GM23338 (cell line): ENCODE measurements at regions not wholly inside any gene's neighbourhood (a gene's known extent, or its start where the extent isn't known, plus 50 kb on each side); places are given as distances from the start of the nearest gene placed in this dataset.

ENCODE experiments used
- ATAC-seq: fragments of 200-7000 bp; cut with Tn5 transposase; 3 replicates; pipeline ENCODE4 v1.9.1; 2020
- DNase-seq: peaks from one replicate; pipeline ENCODE4 v3.0.0-alpha.2; 2015; ENCODE audit warnings: low spot score
- H2AFZ ChIP-seq: fragments of 200-600 bp; sonication (generic); 2 replicates; pipeline ENCODE4 v1.8.0; 2016; ENCODE audit warnings: antibody characterized with exemption, mild to moderate bottlenecking, moderate library complexity
- H3F3A ChIP-seq: fragments of 200-600 bp; sonication (generic); replicated peaks from 2 replicates; pipeline ENCODE4 v1.8.0; 2017; ENCODE audit warnings: antibody characterized with exemption, mixed run types, low read depth
- H3K27ac ChIP-seq: fragments of 200-600 bp; sonication (generic); 2 replicates; pipeline ENCODE4 v1.6.1; 2016; ENCODE audit warnings: low read depth
- H3K27me3 ChIP-seq: fragments of 200-600 bp; sonication (generic); 2 replicates; pipeline ENCODE4 v1.8.0; 2016; ENCODE audit warnings: mild to moderate bottlenecking, mixed run types, moderate library complexity; ENCODE audit not compliant: insufficient read depth
- H3K36me3 ChIP-seq: fragments of 200-600 bp; sonication (generic); 2 replicates; pipeline ENCODE4 v1.8.0; 2016; ENCODE audit warnings: mild to moderate bottlenecking; ENCODE audit not compliant: insufficient read depth
- H3K4me1 ChIP-seq: fragments of 200-600 bp; sonication (generic); 2 replicates; pipeline ENCODE4 v1.8.0; 2016; ENCODE audit warnings: mild to moderate bottlenecking, moderate library complexity; ENCODE audit not compliant: insufficient read depth
- H3K4me2 ChIP-seq: fragments of 200-600 bp; sonication (generic); 2 replicates; pipeline ENCODE4 v1.7.1; 2017; ENCODE audit warnings: mixed run types
- H3K4me3 ChIP-seq: fragments of 200-600 bp; sonication (generic); 2 replicates; pipeline ENCODE4 v1.6.1; 2016; ENCODE audit warnings: mixed run types
- H3K79me2 ChIP-seq: fragments of 200-600 bp; sonication (generic); replicated peaks from 2 replicates; pipeline ENCODE4 v1.8.0; 2017; ENCODE audit warnings: mild to moderate bottlenecking; ENCODE audit not compliant: insufficient read depth
- H3K9me2 ChIP-seq: fragments of 200-600 bp; sonication (generic); 2 replicates; pipeline ENCODE4 v1.8.0; 2017; ENCODE audit not compliant: insufficient read depth
- H4K20me1 ChIP-seq: fragments of 200-600 bp; sonication (generic); replicated peaks from 2 replicates; pipeline ENCODE4 v1.8.0; 2017; ENCODE audit warnings: mild to moderate bottlenecking; ENCODE audit not compliant: insufficient read depth
- H3K27ac Mint-ChIP-seq: 2 replicates; pipeline ENCODE4 v1.8.0; 2020; ENCODE audit warnings: inconsistent platforms, mild to moderate bottlenecking, moderate library complexity, mixed read lengths
- H3K27me3 Mint-ChIP-seq: 3 replicates; pipeline ENCODE4 v1.8.0; 2022; ENCODE audit warnings: low read depth, mild to moderate bottlenecking, moderate library complexity, mixed read lengths, inconsistent platforms; ENCODE audit not compliant: insufficient read depth, poor library complexity
- H3K36me3 Mint-ChIP-seq: 3 replicates; pipeline ENCODE4 v1.8.0; 2021; ENCODE audit warnings: low read depth, mild to moderate bottlenecking, inconsistent platforms, moderate library complexity, mixed read lengths
- H3K4me1 Mint-ChIP-seq: 3 replicates; pipeline ENCODE4 v1.8.0; 2020; ENCODE audit warnings: mild to moderate bottlenecking, inconsistent platforms, mixed read lengths
- H3K4me3 Mint-ChIP-seq: 3 replicates; pipeline ENCODE4 v1.8.0; 2021; ENCODE audit warnings: moderate library complexity, mild to moderate bottlenecking, inconsistent platforms, mixed read lengths
- H3K9me3 Mint-ChIP-seq: 3 replicates; pipeline ENCODE4 v1.8.0; 2020; ENCODE audit warnings: moderate library complexity, mild to moderate bottlenecking, inconsistent platforms, mixed read lengths
- EZH2 ChIP-seq: fragments of 200-600 bp; sonication (generic); IDR thresholded peaks from one replicate; pipeline ENCODE4 v1.8.0; 2017; ENCODE audit warnings: antibody characterized with exemption, mild to moderate bottlenecking, low read depth; ENCODE audit not compliant: unreplicated experiment
- EZH2phosphoT487 ChIP-seq: fragments of 200-600 bp; sonication (generic); IDR thresholded peaks from one replicate; pipeline ENCODE4 v1.8.1; 2018; ENCODE audit warnings: antibody characterized with exemption; ENCODE audit not compliant: unreplicated experiment
- POLR2AphosphoS5 ChIP-seq: IDR thresholded peaks from 2 replicates; pipeline ENCODE4 v1.6.1; 2016; ENCODE audit warnings: antibody characterized with exemption, low read depth
- ZNF114 ChIP-seq: fragments of 250-450 bp; sonication (Bioruptor Pico); IDR thresholded peaks from 2 replicates; pipeline ENCODE4 v1.5.0; 2020; ENCODE audit warnings: mild to moderate bottlenecking, moderate library complexity
- ZNF331 ChIP-seq: fragments of 250-450 bp; sonication (Bioruptor Pico); IDR thresholded peaks from 2 replicates; pipeline ENCODE4 v1.5.0; 2020; ENCODE audit warnings: low read depth, mild to moderate bottlenecking, moderate library complexity
- TF ChIP-seq, protein P1 (sequence below): fragments of 250-450 bp; sonication (Bioruptor Pico); IDR thresholded peaks from 2 replicates; pipeline ENCODE4 v1.5.0; 2020; ENCODE audit warnings: mild to moderate bottlenecking, moderate library complexity
- TF ChIP-seq, protein P2 (sequence below): IDR thresholded peaks from one replicate; pipeline ENCODE4 v1.6.1; 2018; ENCODE audit warnings: antibody characterized with exemption; ENCODE audit not compliant: unreplicated experiment

DNA sequence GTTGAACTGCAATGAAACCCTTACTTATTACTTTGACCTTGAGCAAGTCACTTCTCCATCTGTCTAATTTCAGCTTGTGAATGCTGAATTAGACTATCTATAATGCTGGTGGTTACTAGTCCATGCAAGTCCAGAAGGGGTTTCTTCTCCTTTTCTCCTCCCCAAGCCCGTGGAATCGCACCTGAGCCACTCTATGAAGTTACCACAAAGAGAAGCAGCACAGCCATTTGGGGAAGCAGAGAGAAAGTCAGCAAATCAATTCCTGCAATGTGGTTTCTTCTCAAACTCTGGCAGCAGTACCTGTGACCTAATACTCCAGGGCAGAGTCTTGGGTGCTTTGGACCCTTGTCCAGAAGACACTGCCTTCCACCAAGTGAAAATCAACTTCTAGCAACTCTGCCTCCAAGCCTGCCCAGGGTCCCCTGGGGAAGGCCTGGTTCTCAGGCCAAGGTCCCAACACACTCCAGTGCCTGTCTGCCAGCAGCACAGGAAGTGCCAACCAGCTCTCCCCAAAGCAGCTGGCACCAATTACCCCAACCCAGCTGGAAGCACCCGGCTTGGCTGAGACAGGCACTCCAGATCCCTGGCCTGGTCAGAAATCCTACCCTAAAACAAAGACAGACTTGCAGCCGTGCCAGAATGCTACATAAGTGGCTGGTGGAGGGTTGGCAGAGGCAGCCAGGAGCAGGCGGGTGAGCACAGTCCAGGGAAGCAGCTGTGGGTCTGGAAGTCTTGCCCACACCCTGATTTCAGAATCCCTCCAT lies 200.3 kb downstream of the LSM5 start (continued):
- TF ChIP-seq, protein P1, sequence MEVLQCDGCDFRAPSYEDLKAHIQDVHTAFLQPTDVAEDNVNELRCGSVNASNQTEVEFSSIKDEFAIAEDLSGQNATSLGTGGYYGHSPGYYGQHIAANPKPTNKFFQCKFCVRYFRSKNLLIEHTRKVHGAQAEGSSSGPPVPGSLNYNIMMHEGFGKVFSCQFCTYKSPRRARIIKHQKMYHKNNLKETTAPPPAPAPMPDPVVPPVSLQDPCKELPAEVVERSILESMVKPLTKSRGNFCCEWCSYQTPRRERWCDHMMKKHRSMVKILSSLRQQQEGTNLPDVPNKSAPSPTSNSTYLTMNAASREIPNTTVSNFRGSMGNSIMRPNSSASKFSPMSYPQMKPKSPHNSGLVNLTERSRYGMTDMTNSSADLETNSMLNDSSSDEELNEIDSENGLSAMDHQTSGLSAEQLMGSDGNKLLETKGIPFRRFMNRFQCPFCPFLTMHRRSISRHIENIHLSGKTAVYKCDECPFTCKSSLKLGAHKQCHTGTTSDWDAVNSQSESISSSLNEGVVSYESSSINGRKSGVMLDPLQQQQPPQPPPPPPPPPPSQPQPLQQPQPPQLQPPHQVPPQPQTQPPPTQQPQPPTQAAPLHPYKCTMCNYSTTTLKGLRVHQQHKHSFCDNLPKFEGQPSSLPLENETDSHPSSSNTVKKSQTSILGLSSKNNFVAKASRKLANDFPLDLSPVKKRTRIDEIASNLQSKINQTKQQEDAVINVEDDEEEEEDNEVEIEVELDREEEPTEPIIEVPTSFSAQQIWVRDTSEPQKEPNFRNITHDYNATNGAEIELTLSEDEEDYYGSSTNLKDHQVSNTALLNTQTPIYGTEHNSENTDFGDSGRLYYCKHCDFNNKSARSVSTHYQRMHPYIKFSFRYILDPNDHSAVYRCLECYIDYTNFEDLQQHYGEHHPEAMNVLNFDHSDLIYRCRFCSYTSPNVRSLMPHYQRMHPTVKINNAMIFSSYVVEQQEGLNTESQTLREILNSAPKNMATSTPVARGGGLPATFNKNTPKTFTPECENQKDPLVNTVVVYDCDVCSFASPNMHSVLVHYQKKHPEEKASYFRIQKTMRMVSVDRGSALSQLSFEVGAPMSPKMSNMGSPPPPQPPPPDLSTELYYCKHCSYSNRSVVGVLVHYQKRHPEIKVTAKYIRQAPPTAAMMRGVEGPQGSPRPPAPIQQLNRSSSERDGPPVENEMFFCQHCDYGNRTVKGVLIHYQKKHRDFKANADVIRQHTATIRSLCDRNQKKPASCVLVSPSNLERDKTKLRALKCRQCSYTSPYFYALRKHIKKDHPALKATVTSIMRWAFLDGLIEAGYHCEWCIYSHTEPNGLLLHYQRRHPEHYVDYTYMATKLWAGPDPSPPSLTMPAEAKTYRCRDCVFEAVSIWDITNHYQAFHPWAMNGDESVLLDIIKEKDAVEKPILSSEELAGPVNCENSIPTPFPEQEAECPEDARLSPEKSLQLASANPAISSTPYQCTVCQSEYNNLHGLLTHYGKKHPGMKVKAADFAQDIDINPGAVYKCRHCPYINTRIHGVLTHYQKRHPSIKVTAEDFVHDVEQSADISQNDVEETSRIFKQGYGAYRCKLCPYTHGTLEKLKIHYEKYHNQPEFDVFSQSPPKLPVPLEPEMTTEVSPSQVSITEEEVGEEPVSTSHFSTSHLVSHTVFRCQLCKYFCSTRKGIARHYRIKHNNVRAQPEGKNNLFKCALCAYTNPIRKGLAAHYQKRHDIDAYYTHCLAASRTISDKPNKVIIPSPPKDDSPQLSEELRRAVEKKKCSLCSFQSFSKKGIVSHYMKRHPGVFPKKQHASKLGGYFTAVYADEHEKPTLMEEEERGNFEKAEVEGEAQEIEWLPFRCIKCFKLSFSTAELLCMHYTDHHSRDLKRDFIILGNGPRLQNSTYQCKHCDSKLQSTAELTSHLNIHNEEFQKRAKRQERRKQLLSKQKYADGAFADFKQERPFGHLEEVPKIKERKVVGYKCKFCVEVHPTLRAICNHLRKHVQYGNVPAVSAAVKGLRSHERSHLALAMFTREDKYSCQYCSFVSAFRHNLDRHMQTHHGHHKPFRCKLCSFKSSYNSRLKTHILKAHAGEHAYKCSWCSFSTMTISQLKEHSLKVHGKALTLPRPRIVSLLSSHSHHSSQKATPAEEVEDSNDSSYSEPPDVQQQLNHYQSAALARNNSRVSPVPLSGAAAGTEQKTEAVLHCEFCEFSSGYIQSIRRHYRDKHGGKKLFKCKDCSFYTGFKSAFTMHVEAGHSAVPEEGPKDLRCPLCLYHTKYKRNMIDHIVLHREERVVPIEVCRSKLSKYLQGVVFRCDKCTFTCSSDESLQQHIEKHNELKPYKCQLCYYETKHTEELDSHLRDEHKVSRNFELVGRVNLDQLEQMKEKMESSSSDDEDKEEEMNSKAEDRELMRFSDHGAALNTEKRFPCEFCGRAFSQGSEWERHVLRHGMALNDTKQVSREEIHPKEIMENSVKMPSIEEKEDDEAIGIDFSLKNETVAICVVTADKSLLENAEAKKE (CRISPR knock-in tag) = no peak
- no peak for TF ChIP-seq EZH2phosphoT487
- no peak for TF ChIP-seq ZNF114 (CRISPR knock-in tag)
- TF ChIP-seq POLR2AphosphoS5 = no peak
- no peak for TF ChIP-seq ZNF331 (CRISPR knock-in tag)
- no peak for TF ChIP-seq EZH2

DNA sequence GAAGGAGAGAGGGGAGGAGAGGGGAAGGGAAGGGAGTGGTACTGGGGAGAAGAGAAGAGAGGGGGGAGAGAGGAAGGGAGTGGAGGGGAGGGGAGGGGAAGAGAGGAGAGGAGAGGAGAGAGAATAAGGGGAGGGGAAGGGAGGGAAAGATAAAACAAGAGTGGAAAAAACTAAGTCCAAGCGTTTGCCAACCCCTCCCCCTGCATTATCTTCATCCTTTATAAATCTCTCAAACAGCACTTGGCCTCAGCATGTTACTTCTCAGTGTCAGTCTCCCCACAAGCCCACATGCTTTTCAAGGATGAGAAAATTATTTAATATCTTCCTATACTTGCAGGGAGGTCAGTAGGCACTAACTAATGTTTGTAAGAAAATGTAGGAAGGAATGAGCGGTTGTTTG lies 204.5 kb downstream of the LSM5 start:
- Histone ChIP-seq H3K27me3 (no peaks in the 10 kb centered on the region), H3K79me2 (no peaks in the 10 kb centered on the region), H3K36me3 (no peaks in the 10 kb centered on the region), H3K4me1 (no peaks in the 10 kb centered on the region), H3K4me3 (no peak overlapping the region), H3K27ac (no peak overlapping the region), H3K4me2 (no peak overlapping the region), H4K20me1 (no peaks in the 10 kb centered on the region), H3K9me2 (no peaks in the 10 kb centered on the region), H2AFZ (no peak overlapping the region), H3F3A (no peaks in the 10 kb centered on the region)
- ATAC-seq = no peak
- peaks cover 3% of the 10 kb centered on the region; the same call in 1 of the 3 replicates for H3K4me1 Mint-ChIP-seq
- H3K9me3 Mint-ChIP-seq = no peaks in the 10 kb centered on the region
- no peaks in the 10 kb centered on the region for H3K36me3 Mint-ChIP-seq
- DNase-seq = no peak
- H3K27me3 Mint-ChIP-seq = peaks cover 4% of the 10 kb centered on the region
- TF ChIP-seq, protein P2, sequence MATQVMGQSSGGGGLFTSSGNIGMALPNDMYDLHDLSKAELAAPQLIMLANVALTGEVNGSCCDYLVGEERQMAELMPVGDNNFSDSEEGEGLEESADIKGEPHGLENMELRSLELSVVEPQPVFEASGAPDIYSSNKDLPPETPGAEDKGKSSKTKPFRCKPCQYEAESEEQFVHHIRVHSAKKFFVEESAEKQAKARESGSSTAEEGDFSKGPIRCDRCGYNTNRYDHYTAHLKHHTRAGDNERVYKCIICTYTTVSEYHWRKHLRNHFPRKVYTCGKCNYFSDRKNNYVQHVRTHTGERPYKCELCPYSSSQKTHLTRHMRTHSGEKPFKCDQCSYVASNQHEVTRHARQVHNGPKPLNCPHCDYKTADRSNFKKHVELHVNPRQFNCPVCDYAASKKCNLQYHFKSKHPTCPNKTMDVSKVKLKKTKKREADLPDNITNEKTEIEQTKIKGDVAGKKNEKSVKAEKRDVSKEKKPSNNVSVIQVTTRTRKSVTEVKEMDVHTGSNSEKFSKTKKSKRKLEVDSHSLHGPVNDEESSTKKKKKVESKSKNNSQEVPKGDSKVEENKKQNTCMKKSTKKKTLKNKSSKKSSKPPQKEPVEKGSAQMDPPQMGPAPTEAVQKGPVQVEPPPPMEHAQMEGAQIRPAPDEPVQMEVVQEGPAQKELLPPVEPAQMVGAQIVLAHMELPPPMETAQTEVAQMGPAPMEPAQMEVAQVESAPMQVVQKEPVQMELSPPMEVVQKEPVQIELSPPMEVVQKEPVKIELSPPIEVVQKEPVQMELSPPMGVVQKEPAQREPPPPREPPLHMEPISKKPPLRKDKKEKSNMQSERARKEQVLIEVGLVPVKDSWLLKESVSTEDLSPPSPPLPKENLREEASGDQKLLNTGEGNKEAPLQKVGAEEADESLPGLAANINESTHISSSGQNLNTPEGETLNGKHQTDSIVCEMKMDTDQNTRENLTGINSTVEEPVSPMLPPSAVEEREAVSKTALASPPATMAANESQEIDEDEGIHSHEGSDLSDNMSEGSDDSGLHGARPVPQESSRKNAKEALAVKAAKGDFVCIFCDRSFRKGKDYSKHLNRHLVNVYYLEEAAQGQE = no peak
- TF ChIP-seq ZNF114 (CRISPR knock-in tag) = no peak
- no peak overlapping the region for H3K4me3 Mint-ChIP-seq
- no peak overlapping the region for H3K27ac Mint-ChIP-seq
